ENCODE measurements at regions not wholly inside any gene's neighbourhood (a gene's known extent, or its start where the extent isn't known, plus 50 kb on each side); places are given as distances from the start of the nearest gene placed in this dataset.

DNA sequence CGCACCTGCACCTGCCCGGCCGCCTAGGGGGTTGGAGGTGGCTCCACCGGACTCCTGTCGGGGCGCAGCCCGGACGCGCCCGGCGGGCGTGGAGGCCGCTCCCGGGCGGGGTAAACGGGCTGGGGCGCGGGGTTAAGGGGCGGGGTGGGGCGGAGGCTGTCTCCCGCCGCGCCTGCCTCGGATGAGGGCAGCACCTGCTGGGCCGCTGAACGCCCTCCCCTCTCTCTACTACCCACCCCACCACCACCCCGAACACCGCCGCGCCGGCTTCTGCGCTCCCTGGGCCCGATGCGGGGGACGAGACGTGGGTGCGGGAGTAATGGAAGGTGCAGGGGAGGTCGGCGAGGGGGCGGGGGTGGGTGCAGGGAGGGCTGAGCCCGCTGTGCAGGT is 224.8 kb upstream of the ID2 start:
- no peak for DNase-seq (ENCODE audit: low read depth)
- no peak for TF ChIP-seq CTCF (conservative IDR thresholded peaks at IDR 0.05; ENCODE audit: low read depth, low read length)
- no peak overlapping the region for H3K4me3 ChIP-seq (ENCODE audit: low read length)

- no peak for DNase-seq (ENCODE audit: low read depth)
- no peak overlapping the region for H3K4me3 ChIP-seq (ENCODE audit: low read length)
- TF ChIP-seq CTCF (conservative IDR thresholded peaks at IDR 0.05; ENCODE audit: low read depth, low read length), result no peak
These were observed 224.0 kb upstream of the ID2 start for GRCh38 chr2:8457699-8458502.

DNA sequence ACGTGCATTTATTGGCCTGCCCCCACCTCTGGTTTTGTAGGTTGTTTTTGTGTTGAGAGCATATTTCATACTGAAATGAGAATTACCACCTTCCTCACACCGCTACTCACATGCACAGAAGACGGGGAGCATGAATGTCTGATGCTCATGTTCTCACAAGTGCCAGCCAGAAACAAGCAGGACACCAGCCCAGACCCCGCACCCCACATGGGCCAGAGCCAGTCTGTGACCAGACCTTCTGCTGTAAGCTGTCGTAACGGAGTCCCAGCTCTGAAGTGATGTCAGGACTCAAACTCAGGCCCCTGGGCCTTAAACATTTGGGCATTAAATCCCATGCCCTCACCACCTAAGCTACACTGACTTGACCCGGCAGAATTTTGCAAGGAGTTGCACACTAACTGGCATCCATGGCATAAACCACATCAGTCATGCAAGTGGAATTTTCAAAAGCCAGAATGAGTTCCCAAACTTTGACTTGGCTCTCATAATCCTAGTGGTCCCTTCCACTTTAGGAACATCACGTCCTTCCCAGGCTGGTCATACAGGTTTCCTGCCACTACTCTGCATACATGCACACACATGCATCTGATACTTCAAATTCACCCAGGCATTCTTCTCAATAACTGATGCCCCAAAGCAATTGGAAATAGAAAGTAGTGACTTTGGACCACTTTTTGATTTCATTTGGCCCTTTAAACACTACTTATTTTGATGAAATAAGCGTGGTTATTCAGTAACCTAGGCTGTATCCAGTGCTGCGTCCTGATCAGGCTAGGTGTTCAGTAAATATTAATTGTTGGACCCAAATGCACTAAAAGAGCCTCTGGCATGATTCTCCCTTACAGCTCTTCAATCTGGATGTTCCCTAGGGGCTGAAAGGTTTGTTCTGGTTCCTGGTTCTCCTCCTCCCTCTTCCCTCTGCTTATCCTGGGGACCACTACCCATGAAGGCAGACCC is 223.1 kb upstream of the ID2 start:
- TF ChIP-seq CTCF (conservative IDR thresholded peaks at IDR 0.05; ENCODE audit: low read depth, low read length), result no peak
- no peak overlapping the region for H3K4me3 ChIP-seq (ENCODE audit: low read length)
- no peak for DNase-seq (ENCODE audit: low read depth)

DNA sequence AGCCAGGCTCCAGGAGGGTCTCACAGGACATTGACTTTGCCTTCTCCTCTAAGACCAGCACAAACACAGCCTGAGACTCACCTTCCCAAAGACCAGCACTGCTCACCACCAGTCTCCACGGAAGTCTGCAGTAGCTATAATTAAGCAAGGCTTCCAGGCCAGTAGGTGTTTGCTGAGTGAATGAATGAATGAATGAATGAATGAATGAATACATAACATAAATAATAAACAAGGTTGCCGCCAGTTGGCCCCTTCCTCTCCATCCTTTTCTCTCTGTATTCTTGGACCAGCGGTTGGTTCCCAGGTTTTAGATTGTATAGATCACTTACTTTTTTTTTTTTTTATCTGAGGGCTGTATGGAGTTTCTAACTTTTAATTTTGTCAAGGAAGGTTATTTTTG is 222.4 kb upstream of the ID2 start:
- no peak for TF ChIP-seq CTCF (conservative IDR thresholded peaks at IDR 0.05; ENCODE audit: low read depth, low read length)
- no peak for DNase-seq (ENCODE audit: low read depth)
- no peak overlapping the region for H3K4me3 ChIP-seq (ENCODE audit: low read length)

- no peak for TF ChIP-seq CTCF (conservative IDR thresholded peaks at IDR 0.05; ENCODE audit: low read depth, low read length)
- no peak overlapping the region for H3K4me3 ChIP-seq (ENCODE audit: low read length)
- DNase-seq (ENCODE audit: low read depth), result no peak
These were observed 220.5 kb upstream of the ID2 start for GRCh38 chr2:8461341-8461740.

- no peak for DNase-seq (ENCODE audit: low read depth)
- no peak for TF ChIP-seq CTCF (conservative IDR thresholded peaks at IDR 0.05; ENCODE audit: low read depth, low read length)
- H3K4me3 ChIP-seq (ENCODE audit: low read length), result no peak overlapping the region
These were observed 219.6 kb upstream of the ID2 start for GRCh38 chr2:8462280-8462679.

Measured in retinal pigment epithelial cell (primary cell).